Activated naive CD4-positive, alpha-beta T cell treated with anti-CD3 and anti-CD28 coated beads, Interleukin-2, amount 50 U/mL, for 24 hours (primary cell): ENCODE measurements at regions not wholly inside any gene's neighbourhood (a gene's known extent, or its start where the extent isn't known, plus 50 kb on each side); places are given as distances from the start of the nearest gene placed in this dataset.

Source experiments
- H3K27ac Mint-ChIP-seq: one replicate; pipeline ENCODE4 v1.8.0; 2021; ENCODE audit warnings: mild to moderate bottlenecking, mixed read lengths
- H3K27me3 Mint-ChIP-seq: one replicate; pipeline ENCODE4 v1.8.0; 2021; ENCODE audit warnings: mixed read lengths
- H3K36me3 Mint-ChIP-seq: one replicate; pipeline ENCODE4 v1.8.0; 2021; ENCODE audit warnings: mixed read lengths
- H3K4me1 Mint-ChIP-seq: one replicate; pipeline ENCODE4 v1.8.0; 2021; ENCODE audit warnings: mixed read lengths
- H3K4me3 Mint-ChIP-seq: one replicate; pipeline ENCODE4 v1.8.0; 2021; ENCODE audit warnings: mild to moderate bottlenecking, mixed read lengths
- H3K9me3 Mint-ChIP-seq: one replicate; pipeline ENCODE4 v1.8.0; 2021; ENCODE audit warnings: mixed read lengths

- Mint-ChIP-seq H3K27me3 (no peaks in the 10 kb centered on the region), H3K4me1 (no peaks in the 10 kb centered on the region), H3K36me3 (no peaks in the 10 kb centered on the region), H3K4me3 (no peak overlapping the region), H3K27ac (no peak overlapping the region), H3K9me3 (peaks cover 12% of the 10 kb centered on the region)
Measured at GRCh38 chr15:70407955-70408354, 310.2 kb upstream of the TLE3 start.

- Mint-ChIP-seq H3K36me3 (no peaks in the 10 kb centered on the region), H3K4me3 (no peak overlapping the region), H3K9me3 (peaks cover 12% of the 10 kb centered on the region), H3K4me1 (no peaks in the 10 kb centered on the region), H3K27ac (peak overlapping the region; percentile 48), H3K27me3 (no peaks in the 10 kb centered on the region)
Measured at GRCh38 chr15:70407336-70407670, 309.6 kb upstream of the TLE3 start.

- peaks cover 12% of the 10 kb centered on the region for H3K9me3 Mint-ChIP-seq
- no peak overlapping the region for H3K27ac Mint-ChIP-seq
- no peak overlapping the region for H3K4me3 Mint-ChIP-seq
- H3K27me3 Mint-ChIP-seq: no peaks in the 10 kb centered on the region
- H3K36me3 Mint-ChIP-seq: no peaks in the 10 kb centered on the region
- no peaks in the 10 kb centered on the region for H3K4me1 Mint-ChIP-seq
Measured at GRCh38 chr15:70406617-70407335, 309.1 kb upstream of the TLE3 start.

- Mint-ChIP-seq H3K9me3 (no peaks in the 10 kb centered on the region), H3K4me3 (no peak overlapping the region), H3K27me3 (no peaks in the 10 kb centered on the region), H3K27ac (no peak overlapping the region), H3K36me3 (no peaks in the 10 kb centered on the region), H3K4me1 (no peaks in the 10 kb centered on the region)
Measured at GRCh38 chr15:70401709-70402108, 304.0 kb upstream of the TLE3 start.

GRCh38 chr15:70400766-70401541 is 303.2 kb upstream of the TLE3 start:
- no peaks in the 10 kb centered on the region for H3K36me3 Mint-ChIP-seq
- H3K9me3 Mint-ChIP-seq: no peaks in the 10 kb centered on the region
- no peaks in the 10 kb centered on the region for H3K27me3 Mint-ChIP-seq
- no peaks in the 10 kb centered on the region for H3K4me1 Mint-ChIP-seq
- no peak overlapping the region for H3K4me3 Mint-ChIP-seq
- H3K27ac Mint-ChIP-seq: no peak overlapping the region

- Mint-ChIP-seq H3K9me3 (no peaks in the 10 kb centered on the region), H3K27ac (no peak overlapping the region), H3K4me1 (no peaks in the 10 kb centered on the region), H3K4me3 (no peak overlapping the region), H3K27me3 (no peaks in the 10 kb centered on the region), H3K36me3 (no peaks in the 10 kb centered on the region)
Measured at GRCh38 chr15:70399204-70399603, 301.5 kb upstream of the TLE3 start.

GRCh38 chr15:70398694-70399093 is 301.0 kb upstream of the TLE3 start:
- Mint-ChIP-seq H3K27me3 (no peaks in the 10 kb centered on the region), H3K4me1 (no peaks in the 10 kb centered on the region), H3K36me3 (no peaks in the 10 kb centered on the region), H3K9me3 (no peaks in the 10 kb centered on the region), H3K27ac (no peak overlapping the region), H3K4me3 (no peak overlapping the region)

GRCh38 chr15:70396807-70397206 is 299.1 kb upstream of the TLE3 start:
- H3K9me3 Mint-ChIP-seq: no peaks in the 10 kb centered on the region
- H3K27ac Mint-ChIP-seq: no peak overlapping the region
- no peak overlapping the region for H3K4me3 Mint-ChIP-seq
- H3K4me1 Mint-ChIP-seq: no peaks in the 10 kb centered on the region
- H3K36me3 Mint-ChIP-seq: no peaks in the 10 kb centered on the region
- H3K27me3 Mint-ChIP-seq: no peaks in the 10 kb centered on the region

GRCh38 chr15:70395164-70395563 is 297.4 kb upstream of the TLE3 start:
- Mint-ChIP-seq H3K27me3 (no peaks in the 10 kb centered on the region), H3K36me3 (no peaks in the 10 kb centered on the region), H3K27ac (no peak overlapping the region), H3K4me3 (no peak overlapping the region), H3K4me1 (no peaks in the 10 kb centered on the region), H3K9me3 (no peaks in the 10 kb centered on the region)

- H3K4me1 Mint-ChIP-seq: no peaks in the 10 kb centered on the region
Measured at GRCh38 chr15:70390723-70391122, 293.0 kb upstream of the TLE3 start.

GRCh38 chr15:70387993-70388392 is 290.3 kb upstream of the TLE3 start:
- Mint-ChIP-seq H3K27me3 (no peaks in the 10 kb centered on the region), H3K4me3 (no peak overlapping the region), H3K9me3 (no peaks in the 10 kb centered on the region), H3K36me3 (no peaks in the 10 kb centered on the region), H3K27ac (no peak overlapping the region), H3K4me1 (no peaks in the 10 kb centered on the region)

More at GRCh38 chr15:70390723-70391122, 293.0 kb upstream of the TLE3 start:
- Mint-ChIP-seq H3K36me3 (no peaks in the 10 kb centered on the region), H3K27ac (no peak overlapping the region), H3K9me3 (no peaks in the 10 kb centered on the region), H3K4me3 (no peak overlapping the region), H3K27me3 (no peaks in the 10 kb centered on the region)

- no peak overlapping the region for H3K27ac Mint-ChIP-seq
- H3K27me3 Mint-ChIP-seq: no peaks in the 10 kb centered on the region
- no peak overlapping the region for H3K4me3 Mint-ChIP-seq
- no peaks in the 10 kb centered on the region for H3K36me3 Mint-ChIP-seq
- no peaks in the 10 kb centered on the region for H3K4me1 Mint-ChIP-seq
- H3K9me3 Mint-ChIP-seq: no peaks in the 10 kb centered on the region
Measured at GRCh38 chr15:70387081-70387480, 289.4 kb upstream of the TLE3 start.

GRCh38 chr15:70385711-70386110 is 288.0 kb upstream of the TLE3 start:
- Mint-ChIP-seq H3K27me3 (no peaks in the 10 kb centered on the region), H3K27ac (no peak overlapping the region), H3K4me1 (no peaks in the 10 kb centered on the region), H3K9me3 (no peaks in the 10 kb centered on the region), H3K4me3 (no peak overlapping the region), H3K36me3 (no peaks in the 10 kb centered on the region)

GRCh38 chr15:70385052-70385451 is 287.3 kb upstream of the TLE3 start:
- Mint-ChIP-seq H3K4me1 (no peaks in the 10 kb centered on the region), H3K36me3 (no peaks in the 10 kb centered on the region), H3K4me3 (no peak overlapping the region), H3K27ac (no peak overlapping the region), H3K27me3 (no peaks in the 10 kb centered on the region), H3K9me3 (no peaks in the 10 kb centered on the region)

- Mint-ChIP-seq H3K9me3 (no peaks in the 10 kb centered on the region), H3K27me3 (no peaks in the 10 kb centered on the region), H3K27ac (peak overlapping the region; percentile 14), H3K36me3 (no peaks in the 10 kb centered on the region), H3K4me1 (no peaks in the 10 kb centered on the region), H3K4me3 (no peak overlapping the region)
Measured at GRCh38 chr15:70383856-70384255, 286.1 kb upstream of the TLE3 start.

- Mint-ChIP-seq H3K4me1 (no peaks in the 10 kb centered on the region), H3K27me3 (no peaks in the 10 kb centered on the region), H3K36me3 (no peaks in the 10 kb centered on the region), H3K9me3 (no peaks in the 10 kb centered on the region), H3K27ac (no peak overlapping the region), H3K4me3 (no peak overlapping the region)
Measured at GRCh38 chr15:70382762-70383458, 285.2 kb upstream of the TLE3 start.
